ENCODE measurements at regions not wholly inside any gene's neighbourhood (a gene's known extent, or its start where the extent isn't known, plus 50 kb on each side); places are given as distances from the start of the nearest gene placed in this dataset.

DNA sequence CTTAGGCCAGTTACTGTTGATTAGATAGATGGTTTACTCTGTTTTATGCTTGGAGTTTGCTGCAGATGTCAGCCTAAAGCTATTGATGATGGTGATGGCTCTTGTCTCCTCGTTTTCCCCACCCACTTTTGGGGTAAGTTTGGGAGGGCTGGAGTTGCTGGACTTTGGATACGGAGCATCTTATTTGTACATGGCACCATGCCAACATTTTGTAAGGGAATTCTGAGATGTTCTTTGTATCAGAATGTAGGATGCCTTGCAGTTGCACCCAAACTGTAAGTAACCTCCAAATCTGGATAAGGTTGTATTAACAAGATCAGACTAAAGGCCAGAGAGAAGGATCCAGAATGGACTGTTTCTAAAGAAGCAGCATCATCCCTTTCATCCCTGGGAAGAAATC is 551.9 kb upstream of the ZFHX3 start:
- H3K4me3 Mint-ChIP-seq = no peak overlapping the region
- TF ChIP-seq JUNB (IDR thresholded peaks at IDR 0.05; ENCODE audit: unreplicated experiment) = no peak
- TF ChIP-seq CREB1 (CRISPR knock-in tag; IDR thresholded peaks at IDR 0.05; ENCODE audit: low read depth) = no peak
- TF ChIP-seq ZNF462 (CRISPR knock-in tag; IDR thresholded peaks at IDR 0.05) = no peak
- TF ChIP-seq STAT1 (IDR thresholded peaks at IDR 0.05; ENCODE audit: unreplicated experiment) = no peak
- no peak for TF ChIP-seq ZNF114 (CRISPR knock-in tag; IDR thresholded peaks at IDR 0.05)
- no peak for TF ChIP-seq ETS1 (IDR thresholded peaks at IDR 0.05)
- no peak for TF ChIP-seq POLR2AphosphoS5 (IDR thresholded peaks at IDR 0.05; ENCODE audit: low read depth)
- no peak for TF ChIP-seq ZNF331 (CRISPR knock-in tag; IDR thresholded peaks at IDR 0.05; ENCODE audit: low read depth)
- no peak for TF ChIP-seq CTCF (conservative IDR thresholded peaks at IDR 0.05; ENCODE audit: low read depth in 2 of 2)
- TF ChIP-seq EZH2phosphoT487 (IDR thresholded peaks at IDR 0.05; ENCODE audit: unreplicated experiment) = no peak
- TF ChIP-seq EZH2 (IDR thresholded peaks at IDR 0.05; ENCODE audit: low read depth, unreplicated experiment) = no peak
- TF ChIP-seq REST (IDR thresholded peaks at IDR 0.05; ENCODE audit: unreplicated experiment) = no peak
- no peak for TF ChIP-seq NANOG (IDR thresholded peaks at IDR 0.05; ENCODE audit: borderline replicate concordance)
- no peaks in the 10 kb centered on the region for H3K27me3 Mint-ChIP-seq (ENCODE audit: insufficient read depth, low read depth, poor library complexity)
- H4K20me1 ChIP-seq (replicated peaks; ENCODE audit: insufficient read depth) = no peaks in the 10 kb centered on the region
- no peaks in the 10 kb centered on the region for H3F3A ChIP-seq (replicated peaks; ENCODE audit: low read depth)
- no peaks in the 10 kb centered on the region for H3K36me3 ChIP-seq (ENCODE audit: insufficient read depth)
- H3K36me3 Mint-ChIP-seq (ENCODE audit: low read depth) = no peaks in the 10 kb centered on the region
- ATAC-seq (no peak), DNase-seq (ENCODE audit: low spot score) (no peak)
- H3K27me3 ChIP-seq (ENCODE audit: insufficient read depth) = no peaks in the 10 kb centered on the region
- no peak overlapping the region for H3K27ac Mint-ChIP-seq
- no peaks in the 10 kb centered on the region for H3K79me2 ChIP-seq (replicated peaks; ENCODE audit: insufficient read depth)
- peaks cover 3% of the 10 kb centered on the region for H3K4me1 Mint-ChIP-seq
- peaks cover 3% of the 10 kb centered on the region; the same call in 1 of the 2 replicates for H3K4me1 ChIP-seq (ENCODE audit: insufficient read depth)
- H3K27ac ChIP-seq (ENCODE audit: low read depth) = no peak overlapping the region
- no peaks in the 10 kb centered on the region for H3K9me3 Mint-ChIP-seq
- H2AFZ ChIP-seq = no peak overlapping the region
- no peak overlapping the region for H3K4me3 ChIP-seq
- peaks cover 9% of the 10 kb centered on the region; the same call in 1 of the 2 replicates for H3K9me2 ChIP-seq (ENCODE audit: insufficient read depth)
- H3K4me2 ChIP-seq = no peak overlapping the region
